RKO (cell line): ENCODE measurements at regions not wholly inside any gene's neighbourhood (a gene's known extent, or its start where the extent isn't known, plus 50 kb on each side); places are given as distances from the start of the nearest gene placed in this dataset.
"Not testable (repeated sequence)": the region's sequence is repeated elsewhere in the genome, so short reads cannot be mapped to it uniquely, and the experiment has no call there.

ENCODE experiments used
- DNase-seq: peaks from one replicate; pipeline ENCODE4 v3.0.0-alpha.2; 2016; ENCODE audit warnings: low spot score

DNA sequence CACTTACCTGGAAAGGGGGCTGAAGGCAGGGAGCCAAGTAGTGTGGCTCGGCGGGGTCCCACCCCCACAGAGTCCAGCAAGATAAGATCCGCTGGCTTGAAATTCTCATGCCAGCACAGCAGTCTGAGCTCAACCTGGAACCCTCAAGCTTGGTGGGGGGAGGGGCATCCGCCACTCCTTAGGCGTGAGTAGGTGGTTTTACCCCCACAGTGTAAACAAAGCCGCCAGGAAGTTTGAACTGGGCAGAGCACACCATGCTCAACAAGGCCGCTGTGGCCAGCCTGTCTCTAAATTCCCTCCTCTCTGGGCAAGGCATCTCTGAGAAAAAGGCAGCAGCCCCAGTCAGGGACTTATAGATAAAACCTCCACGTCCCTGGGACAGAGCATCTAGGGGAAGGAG lies 156.3 kb downstream of the KBTBD8 start:
- DNase-seq: no peak

DNA sequence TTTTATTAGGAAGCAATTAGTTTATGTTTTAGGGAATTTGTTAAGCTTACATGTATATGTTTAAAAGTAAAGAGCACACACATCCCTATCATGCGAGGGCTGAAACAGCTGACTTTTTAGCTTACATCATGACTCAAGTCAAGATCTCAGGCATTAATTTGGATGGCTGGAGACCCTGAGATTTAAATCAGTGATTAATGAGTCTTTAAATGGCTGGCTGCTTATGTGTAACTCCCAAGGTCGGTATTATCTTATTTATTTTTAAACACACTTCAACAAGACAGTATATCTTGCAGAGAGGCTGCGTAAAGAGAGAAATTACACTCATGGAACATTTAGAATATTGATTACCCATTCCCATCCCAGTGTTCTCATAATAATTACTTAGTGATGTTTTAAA lies 169.4 kb downstream of the KBTBD8 start:
- no peak for DNase-seq

DNA sequence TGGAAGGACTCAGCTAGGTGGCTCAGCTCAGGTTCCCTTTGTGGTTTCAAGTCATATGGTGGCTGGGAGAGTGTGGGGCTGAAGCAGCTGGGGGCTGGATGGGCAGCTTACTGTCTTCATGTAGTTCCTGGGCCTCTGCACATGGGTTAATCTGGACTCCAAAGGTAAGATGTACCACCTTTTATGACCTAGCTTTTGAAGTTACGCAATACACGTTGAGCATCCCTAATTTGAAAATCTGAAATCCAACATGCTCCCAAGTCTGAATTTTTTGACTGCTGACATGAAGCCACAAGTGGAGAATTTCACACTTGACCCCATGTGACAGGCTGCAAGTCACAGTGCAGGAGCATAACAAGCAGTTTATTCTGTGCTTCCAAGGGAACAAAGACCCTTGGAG lies 173.7 kb downstream of the KBTBD8 start:
- no peak for DNase-seq

DNA sequence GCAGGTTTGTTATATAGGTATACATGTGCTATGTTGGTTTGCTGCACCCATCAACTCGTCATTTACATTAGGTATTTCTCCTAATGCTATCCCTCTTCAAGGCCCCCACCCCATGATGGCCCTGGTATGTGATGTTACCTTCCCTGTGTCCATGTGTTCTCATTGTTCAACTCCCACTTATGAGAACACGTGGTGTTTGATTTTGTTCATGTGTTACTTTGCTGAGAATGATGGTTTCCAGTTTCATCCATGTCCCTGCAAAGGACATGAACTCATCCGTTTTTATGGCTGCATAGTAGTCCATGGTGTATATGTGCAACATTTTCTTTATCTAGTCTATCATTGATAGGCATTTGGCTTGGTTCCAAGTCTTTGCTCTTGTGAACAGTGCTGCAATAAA lies 175.0 kb downstream of the KBTBD8 start:
- not testable (repeated sequence) for DNase-seq

DNA sequence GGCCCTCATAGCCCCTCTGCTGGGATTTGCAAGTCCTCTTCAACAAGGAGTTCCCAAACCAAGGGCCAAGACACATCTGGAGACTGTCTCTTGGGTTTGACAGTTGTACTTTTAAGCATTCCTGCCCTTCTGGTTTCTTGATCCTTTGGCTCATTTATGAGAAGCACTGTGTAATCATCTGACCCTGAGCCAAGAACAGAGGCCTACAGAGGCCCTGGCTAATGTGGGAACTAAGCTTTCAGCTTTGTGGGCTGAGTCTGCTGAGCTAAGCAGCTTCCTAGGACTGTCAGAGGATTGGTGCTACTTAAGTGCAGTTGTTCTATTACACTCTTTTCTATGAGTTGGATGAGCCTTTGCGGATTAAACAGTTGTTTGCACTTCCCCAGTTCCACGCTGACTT lies 178.3 kb downstream of the KBTBD8 start:
- DNase-seq: no peak

DNA sequence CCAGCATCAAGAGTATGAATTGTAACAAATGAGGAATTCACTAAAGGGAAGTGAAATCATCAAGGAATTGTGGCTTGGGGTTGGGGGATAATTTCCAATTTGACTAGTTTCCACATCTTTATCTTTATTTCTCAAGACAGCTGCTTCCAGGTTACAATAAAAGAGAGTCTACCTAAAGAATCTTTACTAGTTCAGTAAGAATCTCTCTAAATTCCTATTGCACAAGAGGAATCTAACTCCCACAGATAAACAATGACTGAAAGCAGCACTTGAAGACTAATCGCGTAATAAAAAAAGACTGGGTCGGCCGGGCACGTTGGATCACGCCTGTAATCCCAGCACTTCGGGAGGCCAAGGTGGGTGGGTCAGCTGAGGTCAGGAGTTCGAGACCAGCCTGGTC lies 194.4 kb downstream of the KBTBD8 start:
- no peak for DNase-seq

DNA sequence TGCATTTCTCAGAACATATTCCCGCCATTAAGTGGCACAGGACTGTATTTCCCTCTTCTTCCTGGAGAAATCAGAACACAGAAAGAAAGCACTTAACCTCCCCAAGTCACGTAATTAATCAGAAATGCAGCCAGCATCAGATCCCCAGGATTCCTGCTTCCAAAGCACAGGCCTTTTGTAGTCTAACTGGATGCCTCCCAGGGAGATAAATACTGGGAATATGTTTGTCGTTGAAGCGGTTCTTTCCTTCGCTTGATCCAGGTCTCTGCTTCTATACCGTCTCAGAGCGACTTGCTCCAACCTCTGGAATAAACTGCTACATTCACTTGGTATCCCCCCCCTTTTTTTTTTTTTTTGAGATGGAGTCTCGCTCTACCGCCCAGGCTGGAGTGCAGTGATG lies 198.6 kb downstream of the KBTBD8 start:
- no peak for DNase-seq

DNA sequence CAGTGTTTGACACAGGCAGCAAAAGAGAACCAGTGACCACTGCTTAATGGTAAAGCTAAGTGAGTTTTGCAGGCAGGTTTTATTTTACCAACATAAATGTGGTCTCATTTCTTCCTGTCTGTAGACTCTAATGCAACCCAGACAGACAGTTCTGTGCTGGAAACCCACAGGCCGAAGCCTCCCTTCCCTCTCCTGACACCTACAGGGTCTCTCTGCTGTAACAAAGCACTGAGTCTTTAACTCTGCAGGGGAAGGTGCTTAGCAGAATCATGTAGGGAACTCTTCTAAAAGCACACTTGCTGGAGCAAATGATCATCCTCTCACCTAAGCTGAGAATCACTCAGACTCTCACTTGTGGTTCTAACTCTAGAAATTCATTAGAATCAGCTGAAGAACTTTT lies 200.3 kb downstream of the KBTBD8 start:
- no peak for DNase-seq

DNA sequence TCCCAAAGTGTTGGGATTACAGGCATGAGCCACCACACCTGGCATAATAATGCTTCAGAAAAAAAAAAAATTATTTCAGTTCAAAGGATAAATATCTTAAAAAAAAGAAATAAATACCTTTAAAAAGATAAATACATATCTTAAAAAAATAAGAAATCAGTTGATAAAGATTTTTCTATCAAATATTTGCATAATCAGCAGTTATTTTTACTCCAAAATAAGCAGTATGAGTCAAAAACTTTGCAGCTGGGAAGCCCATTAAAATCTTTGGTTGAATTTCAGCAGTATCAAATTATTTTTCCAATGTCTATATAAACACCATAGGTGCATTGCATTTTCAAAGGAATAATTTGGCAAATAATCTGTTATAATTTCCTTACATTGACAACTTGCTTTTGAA lies 202.5 kb downstream of the KBTBD8 start:
- DNase-seq: no peak

DNA sequence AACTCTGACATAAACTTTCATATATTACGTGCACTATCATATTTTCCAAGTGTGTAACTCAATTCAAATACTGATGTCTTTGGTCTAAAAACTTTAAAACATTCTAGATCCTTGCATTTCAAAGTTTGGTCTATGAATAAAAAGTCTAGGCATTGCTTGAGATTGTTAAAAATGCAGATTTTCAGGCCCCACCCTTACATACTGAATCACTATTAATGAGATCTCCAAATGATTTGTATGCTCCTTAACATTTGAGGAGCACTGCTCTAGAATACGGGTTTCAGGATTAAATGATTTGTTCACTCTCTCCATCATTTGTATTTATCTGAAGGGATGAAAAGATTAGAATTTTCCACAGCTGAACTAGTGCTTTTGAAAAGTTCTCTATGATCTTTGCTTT lies 202.9 kb downstream of the KBTBD8 start:
- no peak for DNase-seq

DNA sequence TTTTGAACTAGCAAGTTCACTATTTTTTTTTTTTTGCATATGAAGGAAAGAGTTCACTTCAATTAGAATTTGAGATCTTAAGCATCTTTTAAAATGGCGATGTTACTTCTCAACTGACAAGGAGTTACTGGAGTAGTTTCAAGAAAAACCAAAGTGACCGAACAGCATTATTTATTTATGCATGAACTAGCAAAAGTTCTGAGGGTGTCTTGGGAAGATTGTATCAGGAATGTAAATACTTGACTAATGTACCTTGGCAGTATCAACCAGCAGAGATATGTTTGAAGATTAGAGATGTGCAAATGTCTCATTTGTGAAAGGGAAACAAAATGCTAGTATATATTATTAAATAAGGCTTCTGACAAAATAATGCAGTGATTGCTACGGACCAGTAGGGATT lies 203.9 kb downstream of the KBTBD8 start:
- no peak for DNase-seq

DNA sequence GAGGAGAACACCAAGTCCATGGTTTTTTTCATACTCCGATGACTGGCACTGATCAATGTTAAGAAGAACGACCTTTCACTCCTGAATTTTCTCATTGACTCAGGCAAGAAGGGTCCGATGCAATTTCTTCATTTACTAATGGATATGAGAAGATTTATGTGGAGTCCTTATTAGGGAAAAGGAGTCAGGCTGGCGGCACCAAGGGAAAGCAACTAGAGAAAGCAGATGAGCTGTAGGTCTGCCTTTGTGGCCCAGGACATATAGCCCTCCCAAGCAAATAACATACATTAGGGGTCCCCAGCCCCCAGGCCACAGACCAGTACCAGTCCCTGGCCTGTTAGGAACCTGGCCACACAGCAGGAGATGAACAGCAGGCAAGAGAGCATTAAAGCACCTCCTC lies 206.8 kb downstream of the KBTBD8 start:
- DNase-seq: no peak

DNA sequence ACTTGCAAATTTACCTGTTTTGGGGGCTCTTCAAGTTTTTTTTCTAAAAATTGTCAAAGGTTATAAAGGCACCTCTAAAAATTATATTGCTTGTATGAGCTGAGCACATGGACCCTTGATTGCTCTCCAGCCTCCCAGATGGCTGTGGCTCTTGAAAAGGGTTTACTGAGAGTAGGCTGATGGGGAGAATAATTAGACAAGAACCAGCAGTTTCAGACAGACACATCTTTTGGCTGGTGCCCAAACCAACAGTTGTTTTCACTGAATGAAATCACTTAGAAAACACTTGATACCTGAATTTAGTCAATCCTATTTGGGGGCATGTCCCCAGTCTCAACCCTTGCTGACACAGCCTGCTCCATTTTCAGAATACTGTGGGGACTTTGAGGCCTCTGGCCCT lies 217.6 kb downstream of the KBTBD8 start:
- DNase-seq: no peak

DNA sequence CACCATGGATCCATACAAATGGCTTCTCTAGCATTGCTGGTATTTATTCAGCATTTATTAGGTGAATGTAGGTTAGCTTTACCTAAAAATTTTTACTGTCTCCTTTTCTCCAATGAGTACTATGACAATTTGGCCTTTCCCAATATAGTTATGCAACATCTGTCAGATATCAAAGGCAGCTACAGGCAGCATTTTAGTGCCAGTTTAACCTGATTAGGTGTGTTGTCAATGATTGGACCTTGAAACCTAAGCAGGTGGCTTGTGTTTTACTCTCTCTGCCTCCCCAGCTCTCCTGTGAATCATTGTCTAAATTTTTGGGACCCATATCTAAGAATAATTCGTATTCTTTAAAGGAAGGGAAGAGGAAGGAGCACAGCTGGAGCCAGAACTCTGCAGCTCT lies 228.9 kb downstream of the KBTBD8 start:
- DNase-seq: no peak

DNA sequence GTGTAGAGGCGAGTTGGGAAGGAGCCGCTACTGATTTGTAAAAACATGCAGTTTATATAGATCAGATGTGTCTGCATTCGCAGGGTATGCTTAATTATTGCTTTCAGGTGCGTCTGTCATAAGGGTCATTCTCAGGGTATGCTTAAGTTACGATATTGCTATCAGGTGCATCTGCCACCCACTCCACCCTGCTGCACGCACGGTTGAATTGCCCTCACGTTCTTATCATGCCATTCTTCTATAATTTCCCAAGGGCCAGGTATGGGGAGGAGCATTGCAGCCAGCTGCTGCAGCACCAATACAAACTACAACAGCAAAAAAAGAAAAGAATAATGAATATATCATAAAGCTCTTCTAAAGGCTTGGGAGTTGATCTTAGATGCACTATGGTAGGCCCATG lies 230.0 kb downstream of the KBTBD8 start:
- DNase-seq: no peak

DNA sequence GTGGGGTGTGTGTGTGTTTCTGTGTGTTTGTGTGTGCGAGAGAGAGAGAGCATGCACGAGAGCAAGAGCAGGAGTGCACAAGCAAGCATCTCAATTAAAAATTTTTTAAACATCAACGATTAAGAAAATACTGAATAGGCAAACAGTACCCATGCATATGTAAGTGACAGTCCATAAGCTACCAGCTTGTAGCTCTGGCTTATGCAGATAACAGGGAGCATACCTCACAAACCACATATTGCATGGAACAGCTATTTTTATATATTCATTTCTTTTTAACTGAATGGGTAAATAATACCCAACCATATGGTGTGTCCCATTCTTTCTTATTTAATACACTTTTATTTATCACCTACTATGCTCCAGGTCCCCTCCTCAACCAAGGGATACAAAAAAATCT lies 234.5 kb downstream of the KBTBD8 start:
- no peak for DNase-seq

DNA sequence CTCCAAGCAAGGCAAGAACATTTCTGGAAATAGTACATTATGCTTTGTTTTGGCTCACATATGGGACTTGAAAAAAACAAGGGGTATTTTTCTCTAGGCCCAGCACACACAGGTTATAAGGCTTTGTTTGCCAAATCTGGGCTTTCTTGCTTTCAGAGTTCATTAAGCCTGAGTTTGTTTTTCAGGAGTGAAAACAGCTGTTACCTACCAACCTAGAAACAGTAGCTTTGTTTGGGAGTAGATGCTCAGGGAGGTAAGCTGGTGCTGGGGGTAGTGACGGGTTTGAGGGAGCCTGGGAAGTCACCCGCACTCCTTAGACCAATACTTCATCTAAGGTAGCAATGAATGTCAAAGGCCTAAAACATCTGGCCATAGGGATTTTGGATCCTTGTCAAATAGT lies 241.2 kb downstream of the KBTBD8 start:
- no peak for DNase-seq

DNA sequence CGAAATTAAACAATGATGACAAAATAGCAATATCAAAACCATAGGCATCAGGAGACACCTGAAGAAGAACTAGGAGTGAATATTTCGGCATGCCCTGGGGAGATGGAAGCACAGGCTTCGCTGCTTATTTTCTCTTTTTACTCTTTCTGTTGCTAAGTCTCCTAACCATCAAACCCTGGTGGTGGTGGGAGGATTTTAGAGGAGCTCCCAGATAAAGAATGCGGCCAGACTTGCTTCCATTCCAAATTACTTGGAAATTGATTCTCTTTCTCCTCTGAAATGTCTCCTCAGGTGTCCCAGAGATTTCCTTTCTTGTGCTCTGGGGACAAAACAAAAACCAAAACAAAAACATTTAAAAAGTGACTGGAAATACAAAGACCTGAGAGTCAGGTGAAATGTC lies 243.0 kb downstream of the KBTBD8 start:
- DNase-seq: no peak

DNA sequence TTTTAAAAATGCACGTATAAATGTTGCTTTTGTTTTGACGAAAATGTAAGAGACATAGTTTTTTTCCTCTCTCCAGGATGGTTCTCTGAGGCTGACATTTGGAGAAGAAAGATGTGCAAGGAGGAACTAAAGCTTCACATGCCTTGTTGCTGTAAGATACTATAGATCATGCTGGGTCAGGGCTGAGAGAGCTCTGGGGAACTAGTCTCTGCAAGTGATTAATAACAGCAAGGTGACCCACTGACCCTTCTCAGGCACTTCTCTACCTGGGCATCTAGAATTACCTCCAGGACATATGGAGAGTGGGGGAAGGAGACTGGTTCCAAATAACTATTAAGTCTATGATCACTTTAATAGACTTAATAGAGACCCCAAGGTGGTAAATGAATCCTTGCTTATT lies 246.0 kb downstream of the KBTBD8 start:
- no peak for DNase-seq

DNA sequence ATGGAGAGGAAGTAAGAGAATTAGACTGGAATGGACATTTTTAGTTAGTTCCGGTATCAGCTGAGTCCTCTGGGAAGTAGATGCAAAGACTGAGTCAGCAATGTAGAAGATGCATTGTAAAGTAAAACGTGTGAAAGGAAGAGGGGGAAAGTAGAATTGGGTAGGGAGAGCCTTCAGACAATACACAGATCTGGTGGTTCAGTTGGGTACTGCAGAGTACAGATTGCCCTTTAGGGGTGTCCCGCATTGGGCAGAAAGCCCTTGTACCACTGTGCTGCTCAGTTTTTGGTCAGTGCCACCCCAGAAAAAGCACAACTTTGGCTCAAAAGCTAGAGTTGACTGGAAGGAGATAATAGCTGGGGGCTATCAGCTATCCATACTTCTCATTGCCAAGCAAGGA lies 247.4 kb downstream of the KBTBD8 start:
- no peak for DNase-seq

DNA sequence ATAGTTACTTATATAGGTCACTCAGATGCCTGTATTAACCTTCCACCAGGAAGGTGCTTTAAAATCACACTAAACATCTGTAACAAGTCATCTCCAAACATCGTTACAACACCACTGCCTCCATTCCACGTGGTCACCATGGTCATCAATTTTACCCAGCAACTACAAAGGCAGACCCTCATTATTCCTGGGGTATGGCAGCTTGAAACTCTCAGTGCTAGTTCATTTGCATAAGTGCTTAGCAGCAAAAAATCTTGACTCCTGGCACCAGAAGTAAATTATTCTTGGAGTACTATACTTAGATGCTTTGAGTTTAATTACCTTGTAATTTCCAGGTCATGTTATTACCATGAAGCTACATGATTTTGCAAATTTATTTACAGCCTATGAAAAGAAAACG lies 250.6 kb downstream of the KBTBD8 start:
- no peak for DNase-seq

DNA sequence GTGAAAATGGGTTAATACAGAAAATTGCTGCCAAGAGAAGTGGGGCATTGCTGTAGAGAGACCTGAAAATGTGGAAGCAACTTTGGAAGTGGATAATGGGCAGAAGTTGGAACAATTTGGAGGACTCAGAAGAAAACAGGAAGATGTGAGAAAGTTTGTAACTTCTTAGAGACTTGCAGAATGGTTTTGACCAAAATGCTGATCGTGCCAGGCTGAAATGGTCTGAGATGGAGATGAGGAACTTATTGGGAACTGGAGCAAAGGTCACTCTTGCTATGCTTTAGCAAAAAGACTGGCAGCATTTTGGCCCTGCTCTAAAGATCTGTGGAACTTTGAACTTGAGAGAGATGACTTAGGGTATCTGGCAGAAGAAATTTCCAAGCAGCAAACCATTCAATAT lies 254.8 kb downstream of the KBTBD8 start:
- not testable (repeated sequence) for DNase-seq

DNA sequence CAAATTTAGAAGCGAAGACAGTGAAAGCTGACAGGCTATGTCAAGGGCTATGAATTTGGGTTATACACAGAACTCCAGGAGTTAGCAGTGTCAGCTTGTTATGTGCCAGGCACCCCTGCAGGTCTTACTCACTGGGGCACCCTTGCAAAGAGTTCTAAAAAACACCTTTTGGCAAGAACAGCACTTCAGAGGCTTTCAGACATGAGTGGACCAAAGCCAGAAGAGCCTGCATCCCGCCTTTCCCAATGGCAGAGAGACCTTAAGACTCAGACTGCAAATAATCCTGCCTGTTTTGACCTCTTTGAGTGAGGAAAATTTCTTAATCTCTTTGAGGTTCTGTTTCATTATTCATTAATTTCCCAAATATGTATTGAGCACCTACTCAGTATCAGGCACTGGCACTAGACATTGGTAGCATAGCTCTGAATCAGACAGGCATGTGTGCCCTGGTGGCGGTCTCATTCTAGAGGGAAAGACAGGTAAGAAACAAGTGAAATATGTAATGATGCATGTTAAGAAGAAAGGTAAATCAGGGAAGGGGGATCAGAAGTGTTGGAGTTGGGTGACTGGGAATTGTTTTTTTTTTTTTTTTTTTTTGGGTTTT lies 280.0 kb downstream of the KBTBD8 start:
- no peak for DNase-seq

DNA sequence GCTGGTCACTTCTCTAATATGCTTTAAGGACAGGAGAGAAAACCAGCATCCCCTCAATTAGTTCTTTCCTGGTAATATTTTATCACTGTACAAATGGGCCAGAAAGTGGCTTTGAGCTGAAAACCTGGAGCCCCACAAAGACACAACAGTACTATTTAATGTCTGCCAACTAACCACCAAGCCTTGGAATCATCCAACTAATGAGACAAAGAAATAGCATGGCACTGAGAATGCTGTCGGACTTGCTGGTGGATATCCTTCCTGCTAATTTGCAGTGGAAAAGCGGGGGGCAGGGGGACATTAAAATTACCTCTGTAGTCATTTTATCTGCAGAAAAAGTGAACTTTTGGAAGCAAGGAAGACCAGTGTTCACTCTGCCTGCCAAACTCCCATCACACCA lies 288.5 kb downstream of the KBTBD8 start:
- DNase-seq: no peak
